HG03442 (cell line): ENCODE measurements at regions not wholly inside any gene's neighbourhood (a gene's known extent, or its start where the extent isn't known, plus 50 kb on each side); places are given as distances from the start of the nearest gene placed in this dataset.
"Not testable (repeated sequence)": the region's sequence is repeated elsewhere in the genome, so short reads cannot be mapped to it uniquely, and the experiment has no call there.

Experiments used
- ATAC-seq: cut with Tn5 transposase; IDR thresholded peaks from one replicate; pipeline ENCODE4 v1.9.1; 2021; ENCODE audit warnings: mild to moderate bottlenecking, moderate library complexity; ENCODE audit not compliant: unreplicated experiment

- ATAC-seq: no peak
Measured at GRCh38 chr14:85883966-85884365, 354.0 kb downstream of the FLRT2 start.

DNA sequence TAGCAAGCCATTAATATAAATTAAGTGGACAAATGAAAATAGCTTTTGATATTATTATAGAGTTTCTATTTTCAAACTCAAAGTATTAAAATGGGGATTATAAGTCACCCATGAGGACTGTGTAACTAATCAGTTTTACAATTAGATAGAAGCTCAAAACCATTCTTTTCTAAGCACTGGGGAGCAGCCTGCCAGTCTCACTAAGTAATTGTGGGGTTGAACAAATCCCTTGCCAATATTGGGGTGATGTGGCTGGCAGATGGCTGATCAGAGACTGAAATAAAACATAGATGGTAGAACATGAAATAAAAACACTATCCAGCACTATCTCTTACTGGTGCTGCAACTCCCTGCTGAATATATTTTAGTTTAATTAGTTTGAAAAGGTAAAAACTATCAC is 353.2 kb downstream of the FLRT2 start:
- ATAC-seq: no peak

- ATAC-seq: no peak
Measured at GRCh38 chr14:85881935-85882334, 352.0 kb downstream of the FLRT2 start.

- no peak for ATAC-seq
Measured at GRCh38 chr14:85878874-85879273, 348.9 kb downstream of the FLRT2 start.

- ATAC-seq: no peak
Measured at GRCh38 chr14:85873006-85873405, 343.1 kb downstream of the FLRT2 start.

DNA sequence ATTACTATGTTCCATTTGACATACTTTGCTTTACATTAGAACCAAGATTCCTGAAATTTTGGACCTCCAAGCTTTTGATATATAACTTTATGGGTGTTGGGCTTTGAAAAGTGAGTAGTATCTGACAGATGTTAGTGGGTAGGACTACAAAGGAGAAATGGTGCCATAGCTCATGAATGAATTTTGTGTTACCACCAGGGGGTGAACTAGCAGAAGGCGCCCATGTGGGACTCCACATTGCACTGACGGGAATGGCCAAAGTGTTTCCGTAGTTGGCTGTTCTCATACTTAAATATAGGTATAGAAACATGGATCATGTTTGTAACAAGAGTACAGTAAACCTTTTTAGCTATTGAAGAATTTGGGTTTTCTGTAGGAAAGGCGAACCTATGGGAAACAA is 337.5 kb downstream of the FLRT2 start:
- no peak for ATAC-seq

DNA sequence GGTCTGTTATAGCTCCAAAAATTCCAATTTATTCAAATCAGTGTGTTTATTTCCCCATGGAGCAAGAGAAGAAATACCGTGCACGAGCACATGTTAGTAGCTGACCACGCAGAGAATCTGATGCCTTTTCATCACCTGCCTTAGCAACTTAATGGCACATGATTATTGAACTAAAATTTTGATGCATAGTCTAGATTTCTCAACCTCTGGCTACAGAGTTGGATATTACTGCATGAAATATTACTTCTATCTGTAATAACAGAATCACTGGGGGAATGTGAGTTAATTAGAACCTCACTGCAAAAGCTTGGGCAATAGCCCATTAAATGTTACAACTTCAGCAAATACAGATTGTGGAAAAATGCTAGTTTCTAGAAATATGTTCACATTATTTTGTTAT is 335.8 kb downstream of the FLRT2 start:
- no peak for ATAC-seq

DNA sequence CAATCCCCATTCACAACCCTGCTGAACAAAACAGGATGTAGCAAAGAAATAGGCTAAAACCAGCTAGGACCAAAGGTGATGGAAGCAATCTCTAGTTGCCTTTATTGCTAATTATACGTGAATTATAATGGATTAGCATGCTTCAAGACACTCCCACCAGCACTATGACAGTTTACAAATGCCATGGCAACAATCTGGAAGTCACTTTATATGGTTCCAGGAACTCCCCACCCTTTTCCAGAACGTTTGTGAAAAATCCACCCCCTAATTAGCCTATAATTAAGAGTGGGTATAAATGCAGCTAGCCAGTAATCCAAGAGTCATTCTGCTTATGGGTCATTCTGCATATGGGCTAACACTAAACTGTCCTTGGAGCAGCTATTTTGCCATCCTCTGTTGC is 328.7 kb downstream of the FLRT2 start:
- ATAC-seq: no peak

- ATAC-seq: no peak
Measured at GRCh38 chr14:85856430-85856829, 326.5 kb downstream of the FLRT2 start.

GRCh38 chr14:85853996-85854526 is 324.1 kb downstream of the FLRT2 start:
- ATAC-seq: no peak

DNA sequence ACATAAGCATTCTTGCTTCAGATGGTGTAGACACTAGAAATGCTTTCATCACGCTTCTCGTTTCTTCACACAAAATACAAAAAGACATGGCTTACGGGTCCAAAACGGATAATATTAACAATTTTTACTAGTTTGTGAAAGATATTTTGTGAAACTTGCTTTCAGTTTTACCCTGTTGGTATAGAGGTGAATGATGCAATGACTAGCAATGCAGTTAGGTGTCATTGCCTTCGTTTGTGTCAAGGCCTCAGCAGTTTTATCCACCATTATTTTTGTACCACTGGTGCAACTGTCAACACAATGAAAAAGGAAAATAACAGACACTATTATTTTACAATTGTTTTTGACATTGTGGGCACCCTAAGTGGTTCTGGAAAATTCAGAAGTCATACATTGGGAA is 323.0 kb downstream of the FLRT2 start:
- no peak for ATAC-seq

- not testable (repeated sequence) for ATAC-seq
Measured at GRCh38 chr14:85852123-85852522, 322.2 kb downstream of the FLRT2 start.

- not testable (repeated sequence) for ATAC-seq
Measured at GRCh38 chr14:85830549-85830948, 300.6 kb downstream of the FLRT2 start.

GRCh38 chr14:85829601-85830000 is 299.7 kb downstream of the FLRT2 start:
- not testable (repeated sequence) for ATAC-seq

DNA sequence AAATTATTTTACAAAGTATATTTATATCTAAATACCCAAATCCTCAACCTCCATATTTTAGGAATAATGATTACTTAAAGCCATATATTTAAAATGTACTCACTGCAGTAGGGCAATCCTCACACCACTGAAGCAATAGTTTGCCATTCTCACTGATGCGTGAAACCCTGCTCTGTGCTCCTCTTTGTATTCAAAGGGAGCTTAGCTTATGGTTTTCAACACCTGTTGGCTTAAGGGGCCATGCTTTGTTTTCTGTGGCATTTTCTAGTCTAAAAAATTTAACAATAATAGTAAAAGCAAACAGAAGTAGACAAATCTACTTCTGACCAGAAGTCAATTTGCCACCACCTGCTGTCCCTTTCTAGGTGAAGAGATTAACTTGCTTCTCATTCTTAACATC is 294.6 kb downstream of the FLRT2 start:
- no peak for ATAC-seq

DNA sequence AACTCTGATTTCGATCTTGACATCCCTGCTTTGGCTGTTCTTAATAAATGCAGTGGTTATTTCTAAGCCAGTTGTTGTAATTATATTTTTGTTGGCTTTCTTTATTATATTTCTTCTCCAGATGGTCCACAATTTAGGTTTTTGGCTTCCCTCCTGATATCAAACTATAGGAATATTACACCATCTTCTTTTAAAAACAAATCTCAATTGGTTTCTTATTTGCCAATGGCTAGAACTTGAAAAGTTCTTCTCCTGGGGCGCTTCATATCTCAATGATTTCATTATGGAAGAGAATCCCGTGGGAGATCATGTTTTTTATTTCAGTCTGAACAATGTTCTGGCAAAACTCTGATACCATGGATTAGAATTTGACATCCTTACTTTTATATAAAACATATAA is 292.3 kb downstream of the FLRT2 start:
- no peak for ATAC-seq

- no peak for ATAC-seq
Measured at GRCh38 chr14:85817430-85817829, 287.5 kb downstream of the FLRT2 start.

DNA sequence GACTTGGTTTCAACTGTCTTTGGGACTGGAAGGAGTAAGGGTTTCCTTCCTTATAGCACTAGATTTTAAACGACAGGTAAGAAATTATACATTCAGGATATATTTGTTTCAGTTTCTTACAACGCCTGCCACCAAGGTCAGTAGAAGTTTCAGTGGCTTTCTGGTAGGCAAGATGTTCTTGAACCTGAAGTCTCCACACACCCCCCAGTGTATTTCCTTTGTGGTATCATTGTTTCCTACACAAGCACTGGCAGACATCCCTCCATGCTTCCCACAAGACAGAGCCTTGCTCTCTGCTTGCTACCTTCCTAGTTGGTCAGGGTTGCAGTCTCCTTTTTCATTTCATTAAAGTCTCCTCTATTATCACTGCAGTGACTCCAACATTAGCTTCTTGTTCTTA is 283.1 kb downstream of the FLRT2 start:
- ATAC-seq: no peak

GRCh38 chr14:85811340-85811739 is 281.4 kb downstream of the FLRT2 start:
- no peak for ATAC-seq

DNA sequence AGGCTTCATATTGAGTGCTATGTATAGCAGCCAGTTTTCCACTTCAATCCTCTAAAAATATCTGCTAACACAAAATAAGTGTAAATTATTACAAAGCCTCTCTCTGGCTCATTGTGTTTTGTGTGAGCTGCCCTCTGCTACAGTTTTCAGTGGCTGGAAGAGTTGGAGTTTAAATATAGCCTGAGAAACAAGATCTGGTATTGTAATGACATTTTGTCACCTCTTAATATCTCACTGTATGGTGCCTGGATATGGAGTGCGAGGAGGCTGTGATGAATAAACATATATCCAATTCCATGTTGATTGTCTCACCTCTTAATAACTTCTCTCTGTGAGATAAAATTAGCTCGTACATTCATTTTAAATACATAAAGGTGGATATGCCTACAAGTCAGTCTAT is 269.7 kb downstream of the FLRT2 start:
- no peak for ATAC-seq

- ATAC-seq: no peak
Measured at GRCh38 chr14:85798856-85799255, 268.9 kb downstream of the FLRT2 start.

DNA sequence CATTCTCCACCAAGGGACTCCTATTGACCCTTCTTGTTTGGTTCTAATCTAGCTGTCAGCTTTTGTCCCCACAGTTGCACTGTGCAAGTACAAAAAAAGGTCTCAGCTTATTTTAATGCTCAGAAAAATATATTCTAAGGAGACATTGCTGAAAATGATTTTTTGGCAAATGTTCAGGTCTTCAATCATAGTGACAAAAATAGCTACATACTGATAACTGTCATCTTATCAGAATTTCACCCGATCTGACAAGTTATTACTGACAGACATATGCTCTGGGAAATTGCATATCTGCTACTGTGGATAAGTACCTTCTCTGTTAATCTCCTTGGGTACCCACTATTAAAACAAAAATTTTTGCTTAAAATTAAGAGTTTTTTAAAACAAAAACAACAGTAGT is 263.6 kb downstream of the FLRT2 start:
- ATAC-seq: no peak

DNA sequence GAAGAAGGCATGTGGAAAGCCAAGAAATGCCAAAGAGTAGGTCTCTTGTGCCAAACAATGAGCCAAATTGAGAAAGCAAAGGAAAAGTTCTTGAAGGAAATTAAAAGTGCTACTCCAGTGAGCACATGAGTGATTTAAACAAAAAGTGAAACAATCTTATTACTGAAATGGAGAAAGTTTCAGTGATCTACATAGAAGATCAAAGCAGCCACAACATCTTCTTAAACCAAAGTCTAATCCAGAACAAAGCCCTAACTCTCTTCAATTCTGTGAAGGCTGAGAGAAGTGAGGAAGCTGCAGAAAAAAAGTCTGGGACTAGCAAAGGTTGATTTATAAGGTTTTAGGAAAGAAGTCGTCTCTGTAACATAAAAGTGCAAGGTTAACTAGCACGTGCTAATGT is 259.6 kb downstream of the FLRT2 start:
- no peak for ATAC-seq
